ENCODE measurements at regions not wholly inside any gene's neighbourhood (a gene's known extent, or its start where the extent isn't known, plus 50 kb on each side); places are given as distances from the start of the nearest gene placed in this dataset.

DNA sequence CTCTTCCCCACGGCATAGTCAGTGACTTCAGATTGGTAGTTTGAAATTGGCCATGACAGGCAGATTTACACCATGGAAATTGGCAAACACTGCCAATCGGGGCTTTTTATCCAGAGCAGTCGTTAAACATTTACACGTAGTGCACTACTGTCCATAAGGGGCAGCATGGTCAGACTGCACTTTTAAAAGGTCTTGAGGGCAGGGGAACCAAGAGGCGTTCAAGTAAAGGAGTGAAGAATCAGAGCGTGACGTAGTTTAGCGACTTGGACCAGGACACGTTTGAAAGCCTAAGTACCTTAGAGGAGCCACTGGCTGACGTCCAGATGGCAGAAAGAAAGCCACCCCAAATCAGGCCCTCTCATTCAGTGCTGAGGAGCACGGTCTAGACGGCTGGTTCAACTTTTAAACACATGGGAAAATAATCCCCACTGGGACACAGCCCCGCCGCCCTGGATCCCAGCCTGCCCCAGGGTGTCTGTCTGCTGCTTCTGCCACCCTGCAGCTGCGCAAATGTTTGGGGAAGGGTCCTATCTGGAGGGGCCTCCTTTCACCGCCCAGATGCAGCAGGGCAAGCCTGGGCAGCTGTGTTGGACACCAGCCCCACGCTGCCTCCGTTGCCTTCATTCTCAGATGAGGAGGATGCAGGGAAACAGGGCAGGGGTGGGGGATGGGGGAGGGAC lies 52.5 kb upstream of the PPP2R5C start (continued):
- no peak for TF ChIP-seq CBX8 (IDR thresholded peaks at IDR 0.05; ENCODE audit: borderline replicate concordance, low read depth, low read length)
- TF ChIP-seq, protein P1, sequence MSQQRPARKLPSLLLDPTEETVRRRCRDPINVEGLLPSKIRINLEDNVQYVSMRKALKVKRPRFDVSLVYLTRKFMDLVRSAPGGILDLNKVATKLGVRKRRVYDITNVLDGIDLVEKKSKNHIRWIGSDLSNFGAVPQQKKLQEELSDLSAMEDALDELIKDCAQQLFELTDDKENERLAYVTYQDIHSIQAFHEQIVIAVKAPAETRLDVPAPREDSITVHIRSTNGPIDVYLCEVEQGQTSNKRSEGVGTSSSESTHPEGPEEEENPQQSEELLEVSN (IDR thresholded peaks at IDR 0.05): no peak
- TF ChIP-seq, protein P2, sequence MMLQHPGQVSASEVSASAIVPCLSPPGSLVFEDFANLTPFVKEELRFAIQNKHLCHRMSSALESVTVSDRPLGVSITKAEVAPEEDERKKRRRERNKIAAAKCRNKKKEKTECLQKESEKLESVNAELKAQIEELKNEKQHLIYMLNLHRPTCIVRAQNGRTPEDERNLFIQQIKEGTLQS (IDR thresholded peaks at IDR 0.05; ENCODE audit: insufficient read depth, low read depth, low read length): no peak
